ENCODE measurements at regions not wholly inside any gene's neighbourhood (a gene's known extent, or its start where the extent isn't known, plus 50 kb on each side); places are given as distances from the start of the nearest gene placed in this dataset.

DNA sequence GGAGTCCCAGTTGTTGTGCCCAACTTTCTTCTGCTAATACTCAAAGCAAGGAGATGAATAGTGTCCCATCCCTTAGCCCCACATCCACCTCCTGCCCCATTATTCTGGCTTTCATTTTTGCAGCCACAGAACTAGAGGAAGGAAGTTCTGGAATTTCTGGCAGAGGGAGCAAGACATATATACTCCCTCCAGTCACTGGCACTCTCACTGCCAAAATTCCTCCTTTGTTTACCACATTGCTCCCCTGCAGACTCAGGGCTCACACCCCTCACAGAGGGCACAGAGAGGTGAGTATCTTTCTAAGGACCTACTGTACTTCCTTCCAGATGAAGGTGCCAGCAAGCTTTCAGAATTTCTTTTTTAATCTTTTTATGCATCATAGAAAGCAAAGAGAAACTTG is 168.0 kb upstream of the ID4 start:
- H3K4me3 ChIP-seq (ENCODE audit: low read depth, low read length): no peak overlapping the region
- H2AFZ ChIP-seq (ENCODE audit: low read length, unreplicated experiment): no peak overlapping the region
- H3K79me2 ChIP-seq (ENCODE audit: control insufficient read depth, insufficient read depth, low read length, unreplicated experiment): no peaks in the 10 kb centered on the region
- H3K27me3 ChIP-seq (ENCODE audit: insufficient read depth, low read length): no peaks in the 10 kb centered on the region
- H3K27ac ChIP-seq (ENCODE audit: low read depth, low read length): no peak overlapping the region
- H3K36me3 ChIP-seq (ENCODE audit: insufficient read depth, low read length): no peaks in the 10 kb centered on the region
- H3K4me1 ChIP-seq (ENCODE audit: control insufficient read depth, insufficient read depth, low read length, unreplicated experiment): no peaks in the 10 kb centered on the region

DNA sequence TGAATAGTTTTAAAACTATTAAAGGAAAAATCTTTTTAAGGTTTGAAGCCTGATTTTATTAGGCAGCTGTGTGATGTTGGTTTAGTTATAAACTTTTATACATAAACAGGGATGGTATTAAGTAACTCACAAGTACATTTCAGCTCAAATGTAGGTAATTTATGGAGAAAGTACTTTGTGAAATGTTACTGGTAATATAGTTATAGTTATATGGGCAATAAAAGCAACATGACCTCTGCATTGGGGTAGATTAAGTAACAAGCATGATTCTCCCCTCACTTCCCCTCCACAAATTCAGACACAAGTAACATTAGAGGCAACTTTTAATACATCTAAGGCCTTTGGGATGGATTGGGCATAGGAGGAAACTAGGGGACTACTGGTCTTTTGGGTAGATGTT is 154.3 kb upstream of the ID4 start:
- no peak overlapping the region for H2AFZ ChIP-seq (ENCODE audit: low read length, unreplicated experiment)

DNA sequence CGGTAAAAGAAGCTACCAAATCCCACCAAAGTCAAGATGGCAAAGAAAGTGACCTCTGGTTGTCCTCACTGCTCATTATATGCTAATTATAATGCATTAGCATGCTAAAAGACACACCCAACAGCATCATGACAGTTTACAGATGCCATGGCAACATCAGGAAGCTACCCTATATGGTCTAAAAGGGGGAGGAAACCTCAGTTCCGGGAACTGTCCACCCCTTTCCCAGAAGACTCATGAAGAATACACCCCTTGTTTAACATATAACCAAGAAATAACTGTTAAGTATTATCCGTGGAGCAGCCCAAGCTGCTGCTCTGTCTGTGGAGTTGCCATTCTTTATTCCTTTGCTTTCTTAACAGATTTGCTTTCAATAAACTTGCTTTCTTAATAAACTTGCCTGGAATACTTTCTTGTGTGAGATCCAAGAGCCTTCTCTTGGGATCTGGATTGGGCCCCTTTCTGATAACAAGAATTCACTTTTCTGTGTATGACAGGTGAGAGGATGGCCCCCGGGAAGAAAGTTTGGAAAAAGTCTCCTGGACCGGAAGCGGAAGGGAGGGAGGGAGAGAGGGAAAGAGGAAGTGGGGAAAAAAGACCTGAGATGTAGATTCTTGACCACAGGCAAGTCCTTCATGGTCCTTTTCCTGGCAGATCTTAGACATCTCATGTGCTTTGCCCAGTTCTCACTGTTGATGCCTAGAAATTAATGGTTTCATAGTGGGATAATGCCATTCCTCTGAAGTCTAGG is 146.7 kb upstream of the ID4 start:
- no peak overlapping the region for H3K4me3 ChIP-seq (ENCODE audit: low read depth, low read length)

More for the DNA sequence above, 154.3 kb upstream of the ID4 start:
- Histone ChIP-seq H3K4me1 (ENCODE audit: control insufficient read depth, insufficient read depth, low read length, unreplicated experiment) (no peaks in the 10 kb centered on the region), H3K27me3 (ENCODE audit: insufficient read depth, low read length) (no peaks in the 10 kb centered on the region), H3K27ac (ENCODE audit: low read depth, low read length) (no peak overlapping the region), H3K79me2 (ENCODE audit: control insufficient read depth, insufficient read depth, low read length, unreplicated experiment) (no peaks in the 10 kb centered on the region), H3K4me3 (ENCODE audit: low read depth, low read length) (no peak overlapping the region), H3K36me3 (ENCODE audit: insufficient read depth, low read length) (no peaks in the 10 kb centered on the region)

DNA sequence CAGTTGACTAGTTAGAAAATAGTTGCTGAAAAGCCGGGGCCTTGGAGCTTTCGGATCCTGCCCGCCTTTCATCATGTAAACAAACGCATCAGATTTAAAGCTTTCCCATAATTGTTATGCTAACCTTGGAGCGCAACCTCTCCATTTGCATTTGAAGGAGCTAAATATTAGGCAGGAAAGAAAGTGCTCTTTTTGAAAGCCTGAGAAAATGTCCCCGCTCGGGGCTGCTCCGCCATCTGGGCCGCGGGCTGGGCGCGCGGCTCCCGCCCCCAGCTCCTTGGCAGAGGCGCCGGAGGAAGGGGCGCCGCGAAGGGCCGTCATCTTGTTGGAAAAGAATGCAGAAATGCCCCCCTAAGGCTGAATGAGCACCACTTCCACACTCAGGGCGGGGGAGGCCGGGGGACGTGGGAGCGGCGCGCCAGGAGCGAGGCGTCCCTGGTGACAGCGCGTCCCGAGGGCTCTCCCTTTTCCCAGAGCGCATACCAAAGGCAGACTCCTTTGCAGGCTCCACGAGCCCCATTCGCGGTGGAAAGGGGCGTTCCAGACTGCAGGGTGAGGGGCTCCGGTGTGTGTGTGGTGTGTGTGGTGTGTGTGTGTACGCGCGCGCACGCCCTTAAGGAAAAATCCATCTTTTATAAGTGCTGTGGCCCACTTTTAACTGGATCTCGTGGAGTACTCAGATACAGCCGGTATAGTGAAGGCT is 145.6 kb upstream of the ID4 start:
- H3K27ac ChIP-seq (ENCODE audit: low read depth, low read length): no peak overlapping the region
- no peaks in the 10 kb centered on the region for H3K4me1 ChIP-seq (ENCODE audit: control insufficient read depth, insufficient read depth, low read length, unreplicated experiment)
- H3K36me3 ChIP-seq (ENCODE audit: insufficient read depth, low read length): no peaks in the 10 kb centered on the region
- peaks cover 45% of the 10 kb centered on the region for H3K27me3 ChIP-seq (ENCODE audit: insufficient read depth, low read length)
- no peak overlapping the region for H2AFZ ChIP-seq (ENCODE audit: low read length, unreplicated experiment)
- no peaks in the 10 kb centered on the region for H3K79me2 ChIP-seq (ENCODE audit: control insufficient read depth, insufficient read depth, low read length, unreplicated experiment)
- H3K4me3 ChIP-seq (ENCODE audit: low read depth, low read length): peak overlapping the region; percentile 59

More for the DNA sequence above, 146.7 kb upstream of the ID4 start:
- Histone ChIP-seq H2AFZ (ENCODE audit: low read length, unreplicated experiment) (no peak overlapping the region), H3K27ac (ENCODE audit: low read depth, low read length) (no peak overlapping the region), H3K79me2 (ENCODE audit: control insufficient read depth, insufficient read depth, low read length, unreplicated experiment) (no peaks in the 10 kb centered on the region), H3K27me3 (ENCODE audit: insufficient read depth, low read length) (peaks cover 45% of the 10 kb centered on the region), H3K4me1 (ENCODE audit: control insufficient read depth, insufficient read depth, low read length, unreplicated experiment) (no peaks in the 10 kb centered on the region), H3K36me3 (ENCODE audit: insufficient read depth, low read length) (no peaks in the 10 kb centered on the region)

- no peak overlapping the region for H3K27ac ChIP-seq (ENCODE audit: low read depth, low read length)
- H3K4me3 ChIP-seq (ENCODE audit: low read depth, low read length): no peak overlapping the region
- no peak overlapping the region for H2AFZ ChIP-seq (ENCODE audit: low read length, unreplicated experiment)
- H3K36me3 ChIP-seq (ENCODE audit: insufficient read depth, low read length): no peaks in the 10 kb centered on the region
- H3K79me2 ChIP-seq (ENCODE audit: control insufficient read depth, insufficient read depth, low read length, unreplicated experiment): no peaks in the 10 kb centered on the region
- peaks cover 45% of the 10 kb centered on the region for H3K27me3 ChIP-seq (ENCODE audit: insufficient read depth, low read length)
- H3K4me1 ChIP-seq (ENCODE audit: control insufficient read depth, insufficient read depth, low read length, unreplicated experiment): no peaks in the 10 kb centered on the region
Observed at GRCh38 chr6:19692506-19693298, 144.5 kb upstream of the ID4 start.

GRCh38 chr6:19694697-19695096 is 142.5 kb upstream of the ID4 start:
- peaks cover 42% of the 10 kb centered on the region for H3K27me3 ChIP-seq (ENCODE audit: insufficient read depth, low read length)
- H3K79me2 ChIP-seq (ENCODE audit: control insufficient read depth, insufficient read depth, low read length, unreplicated experiment): no peaks in the 10 kb centered on the region
- H3K4me1 ChIP-seq (ENCODE audit: control insufficient read depth, insufficient read depth, low read length, unreplicated experiment): no peaks in the 10 kb centered on the region
- no peak overlapping the region for H3K27ac ChIP-seq (ENCODE audit: low read depth, low read length)
- no peaks in the 10 kb centered on the region for H3K36me3 ChIP-seq (ENCODE audit: insufficient read depth, low read length)
- no peak overlapping the region for H2AFZ ChIP-seq (ENCODE audit: low read length, unreplicated experiment)
- H3K4me3 ChIP-seq (ENCODE audit: low read depth, low read length): no peak overlapping the region

DNA sequence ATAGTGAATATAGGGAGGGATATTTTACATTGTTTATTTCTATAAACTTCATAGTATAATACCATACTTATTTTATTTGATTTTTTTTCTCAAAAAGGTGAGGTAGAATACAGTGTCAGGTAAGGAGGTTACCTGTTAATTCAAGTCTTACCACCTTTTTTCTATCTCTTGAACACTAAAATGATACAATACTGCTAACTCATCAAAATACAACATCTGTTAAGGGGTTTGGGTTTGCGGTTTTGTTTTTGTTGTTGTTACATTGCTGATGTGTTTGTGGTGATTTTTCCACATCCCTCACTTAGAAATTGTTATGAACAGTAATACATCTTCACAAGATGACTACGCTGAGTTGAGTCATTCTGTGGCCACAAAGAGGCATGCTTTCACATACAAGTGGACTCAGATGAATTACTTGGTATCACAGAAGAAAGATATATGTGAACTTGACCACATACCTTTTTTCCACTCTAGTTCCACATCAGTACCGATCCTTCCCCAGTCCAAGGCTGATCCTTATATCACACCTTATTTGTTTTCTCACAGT is 139.4 kb upstream of the ID4 start:
- Histone ChIP-seq H3K79me2 (ENCODE audit: control insufficient read depth, insufficient read depth, low read length, unreplicated experiment) (no peaks in the 10 kb centered on the region), H3K36me3 (ENCODE audit: insufficient read depth, low read length) (no peaks in the 10 kb centered on the region), H2AFZ (ENCODE audit: low read length, unreplicated experiment) (no peak overlapping the region), H3K27ac (ENCODE audit: low read depth, low read length) (no peak overlapping the region), H3K4me3 (ENCODE audit: low read depth, low read length) (no peak overlapping the region), H3K4me1 (ENCODE audit: control insufficient read depth, insufficient read depth, low read length, unreplicated experiment) (no peaks in the 10 kb centered on the region), H3K27me3 (ENCODE audit: insufficient read depth, low read length) (peaks cover 11% of the 10 kb centered on the region)

DNA sequence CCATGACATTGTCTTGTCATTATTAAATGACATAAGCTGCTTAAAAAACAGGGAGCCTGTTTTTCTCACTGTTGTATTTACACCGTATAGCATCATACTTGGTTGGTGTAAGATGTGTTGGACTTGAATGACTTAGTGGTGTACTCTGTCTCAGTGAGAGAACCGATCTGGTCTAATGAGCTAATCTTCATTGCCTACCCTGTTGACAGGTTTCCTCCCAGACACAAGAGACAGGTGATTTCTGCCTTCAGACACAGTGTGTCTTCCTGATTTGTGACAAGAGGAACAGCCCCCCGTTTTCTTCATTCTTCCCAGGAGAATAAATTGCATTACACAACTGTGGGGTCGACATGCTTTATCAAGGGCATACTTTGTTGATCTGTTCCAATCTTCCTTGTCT is 137.2 kb upstream of the ID4 start:
- no peaks in the 10 kb centered on the region for H3K79me2 ChIP-seq (ENCODE audit: control insufficient read depth, insufficient read depth, low read length, unreplicated experiment)
- no peak overlapping the region for H2AFZ ChIP-seq (ENCODE audit: low read length, unreplicated experiment)

DNA sequence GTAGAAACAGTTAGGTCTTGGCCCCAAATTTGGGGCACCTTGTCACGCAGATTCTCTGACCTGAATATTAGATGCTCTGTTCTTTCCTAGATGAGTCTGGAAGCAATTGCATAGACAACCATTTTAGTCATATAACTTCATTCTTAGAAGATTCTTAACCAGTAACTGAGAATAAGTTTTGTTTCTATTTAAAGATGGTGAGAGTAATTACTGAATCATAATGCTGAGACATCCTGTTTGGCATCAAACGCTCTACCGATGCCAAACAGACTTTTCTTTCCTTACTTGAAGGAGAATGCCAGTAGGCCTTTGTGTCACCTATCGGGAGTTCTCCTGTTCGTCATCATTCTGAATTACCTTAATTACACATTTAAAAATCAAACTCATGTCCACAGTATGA is 131.6 kb upstream of the ID4 start:
- Histone ChIP-seq H3K36me3 (ENCODE audit: insufficient read depth, low read length) (no peaks in the 10 kb centered on the region), H3K4me1 (ENCODE audit: control insufficient read depth, insufficient read depth, low read length, unreplicated experiment) (no peaks in the 10 kb centered on the region), H3K27me3 (ENCODE audit: insufficient read depth, low read length) (no peaks in the 10 kb centered on the region), H3K4me3 (ENCODE audit: low read depth, low read length) (no peak overlapping the region), H2AFZ (ENCODE audit: low read length, unreplicated experiment) (no peak overlapping the region), H3K27ac (ENCODE audit: low read depth, low read length) (no peak overlapping the region), H3K79me2 (ENCODE audit: control insufficient read depth, insufficient read depth, low read length, unreplicated experiment) (no peaks in the 10 kb centered on the region)

More for the DNA sequence above, 137.2 kb upstream of the ID4 start:
- Histone ChIP-seq H3K4me3 (ENCODE audit: low read depth, low read length) (no peak overlapping the region), H3K36me3 (ENCODE audit: insufficient read depth, low read length) (no peaks in the 10 kb centered on the region), H3K27ac (ENCODE audit: low read depth, low read length) (no peak overlapping the region), H3K4me1 (ENCODE audit: control insufficient read depth, insufficient read depth, low read length, unreplicated experiment) (no peaks in the 10 kb centered on the region), H3K27me3 (ENCODE audit: insufficient read depth, low read length) (no peaks in the 10 kb centered on the region)

GRCh38 chr6:19712012-19712688 is 125.0 kb upstream of the ID4 start:
- H3K4me1 ChIP-seq (ENCODE audit: control insufficient read depth, insufficient read depth, low read length, unreplicated experiment): no peaks in the 10 kb centered on the region
- H3K36me3 ChIP-seq (ENCODE audit: insufficient read depth, low read length): no peaks in the 10 kb centered on the region
- no peak overlapping the region for H3K27ac ChIP-seq (ENCODE audit: low read depth, low read length)
- H3K4me3 ChIP-seq (ENCODE audit: low read depth, low read length): no peak overlapping the region
- no peaks in the 10 kb centered on the region for H3K79me2 ChIP-seq (ENCODE audit: control insufficient read depth, insufficient read depth, low read length, unreplicated experiment)
- H3K27me3 ChIP-seq (ENCODE audit: insufficient read depth, low read length): no peaks in the 10 kb centered on the region
- no peak overlapping the region for H2AFZ ChIP-seq (ENCODE audit: low read length, unreplicated experiment)
